ENCODE measurements at regions not wholly inside any gene's neighbourhood (a gene's known extent, or its start where the extent isn't known, plus 50 kb on each side); places are given as distances from the start of the nearest gene placed in this dataset.

GRCh38 chr5:102138243-102138653 is 157.8 kb downstream of the SLCO4C1 start:
- TF ChIP-seq EZH2 (IDR thresholded peaks at IDR 0.05; ENCODE audit: borderline replicate concordance, low read depth, low read length, severe bottlenecking) (no peak), CTCF (IDR thresholded peaks at IDR 0.05; ENCODE audit: borderline replicate concordance, extremely low read depth, low read length, poor library complexity, severe bottlenecking) (no peak)
- Histone ChIP-seq H3K79me2 (ENCODE audit: insufficient read depth, low read length) (no peaks in the 10 kb centered on the region), H3K9me3 (ENCODE audit: insufficient read depth, low read length, severe bottlenecking) (no peaks in the 10 kb centered on the region), H3K36me3 (ENCODE audit: insufficient read depth, low read length) (no peaks in the 10 kb centered on the region), H3K27me3 (ENCODE audit: insufficient read depth, low read length, poor library complexity) (no peaks in the 10 kb centered on the region), H3K27ac (ENCODE audit: low read length) (no peak overlapping the region), H3K4me3 (ENCODE audit: low read depth in 1 of 2, low read length in 2 of 2) (no peak overlapping the region), H4K20me1 (ENCODE audit: insufficient read depth, low read length) (no peaks in the 10 kb centered on the region), H2AFZ (ENCODE audit: low read depth, low read length) (no peak overlapping the region), H3K4me1 (ENCODE audit: insufficient read depth, low read length) (no peaks in the 10 kb centered on the region), H3K9ac (ENCODE audit: low read depth, low read length) (no peak overlapping the region), H3K4me2 (ENCODE audit: insufficient read depth, low read length) (no peak overlapping the region)
- no peak for ATAC-seq (ENCODE audit: insufficient read depth, low read depth)
- DNase-seq, result no peak

GRCh38 chr5:102130890-102131289 is 165.2 kb downstream of the SLCO4C1 start:
- Histone ChIP-seq H2AFZ (ENCODE audit: low read depth, low read length) (no peak overlapping the region), H3K4me2 (ENCODE audit: insufficient read depth, low read length) (no peak overlapping the region), H4K20me1 (ENCODE audit: insufficient read depth, low read length) (no peaks in the 10 kb centered on the region), H3K27me3 (ENCODE audit: insufficient read depth, low read length, poor library complexity) (no peaks in the 10 kb centered on the region), H3K9me3 (ENCODE audit: insufficient read depth, low read length, severe bottlenecking) (no peaks in the 10 kb centered on the region), H3K4me1 (ENCODE audit: insufficient read depth, low read length) (no peaks in the 10 kb centered on the region), H3K9ac (ENCODE audit: low read depth, low read length) (no peak overlapping the region), H3K79me2 (ENCODE audit: insufficient read depth, low read length) (no peaks in the 10 kb centered on the region), H3K27ac (ENCODE audit: low read length) (no peak overlapping the region), H3K4me3 (ENCODE audit: low read depth in 1 of 2, low read length in 2 of 2) (no peak overlapping the region), H3K36me3 (ENCODE audit: insufficient read depth, low read length) (no peaks in the 10 kb centered on the region)
- TF ChIP-seq EZH2 (IDR thresholded peaks at IDR 0.05; ENCODE audit: borderline replicate concordance, low read depth, low read length, severe bottlenecking) (no peak), CTCF (IDR thresholded peaks at IDR 0.05; ENCODE audit: borderline replicate concordance, extremely low read depth, low read length, poor library complexity, severe bottlenecking) (no peak)
- DNase-seq (no peak), ATAC-seq (ENCODE audit: insufficient read depth, low read depth) (no peak)

- Histone ChIP-seq H3K4me2 (ENCODE audit: insufficient read depth, low read length) (no peak overlapping the region), H4K20me1 (ENCODE audit: insufficient read depth, low read length) (no peaks in the 10 kb centered on the region), H3K79me2 (ENCODE audit: insufficient read depth, low read length) (no peaks in the 10 kb centered on the region), H3K9ac (ENCODE audit: low read depth, low read length) (no peak overlapping the region), H3K4me3 (ENCODE audit: low read depth in 1 of 2, low read length in 2 of 2) (no peak overlapping the region), H3K27me3 (ENCODE audit: insufficient read depth, low read length, poor library complexity) (no peaks in the 10 kb centered on the region), H2AFZ (ENCODE audit: low read depth, low read length) (no peak overlapping the region), H3K9me3 (ENCODE audit: insufficient read depth, low read length, severe bottlenecking) (no peaks in the 10 kb centered on the region), H3K4me1 (ENCODE audit: insufficient read depth, low read length) (no peaks in the 10 kb centered on the region), H3K27ac (ENCODE audit: low read length) (no peak overlapping the region), H3K36me3 (ENCODE audit: insufficient read depth, low read length) (no peaks in the 10 kb centered on the region)
- DNase-seq (no peak), ATAC-seq (ENCODE audit: insufficient read depth, low read depth) (no peak)
- TF ChIP-seq EZH2 (IDR thresholded peaks at IDR 0.05; ENCODE audit: borderline replicate concordance, low read depth, low read length, severe bottlenecking), result no peak
- TF ChIP-seq CTCF (IDR thresholded peaks at IDR 0.05; ENCODE audit: borderline replicate concordance, extremely low read depth, low read length, poor library complexity, severe bottlenecking), result no peak
Measured at GRCh38 chr5:102130386-102130785, 165.7 kb downstream of the SLCO4C1 start.

- H4K20me1 ChIP-seq (ENCODE audit: insufficient read depth, low read length), result no peaks in the 10 kb centered on the region
- no peak overlapping the region for H3K4me3 ChIP-seq (ENCODE audit: low read depth in 1 of 2, low read length in 2 of 2)
- DNase-seq (no peak), ATAC-seq (ENCODE audit: insufficient read depth, low read depth) (no peak)
- H3K36me3 ChIP-seq (ENCODE audit: insufficient read depth, low read length), result no peaks in the 10 kb centered on the region
- H3K4me2 ChIP-seq (ENCODE audit: insufficient read depth, low read length), result no peak overlapping the region
- no peak overlapping the region for H3K9ac ChIP-seq (ENCODE audit: low read depth, low read length)
- H3K79me2 ChIP-seq (ENCODE audit: insufficient read depth, low read length), result no peaks in the 10 kb centered on the region
- no peaks in the 10 kb centered on the region for H3K27me3 ChIP-seq (ENCODE audit: insufficient read depth, low read length, poor library complexity)
- no peak overlapping the region for H3K27ac ChIP-seq (ENCODE audit: low read length)
- H3K4me1 ChIP-seq (ENCODE audit: insufficient read depth, low read length), result no peaks in the 10 kb centered on the region
- TF ChIP-seq CTCF (IDR thresholded peaks at IDR 0.05; ENCODE audit: borderline replicate concordance, extremely low read depth, low read length, poor library complexity, severe bottlenecking) (no peak), EZH2 (IDR thresholded peaks at IDR 0.05; ENCODE audit: borderline replicate concordance, low read depth, low read length, severe bottlenecking) (no peak)
- H2AFZ ChIP-seq (ENCODE audit: low read depth, low read length), result no peak overlapping the region
- no peaks in the 10 kb centered on the region for H3K9me3 ChIP-seq (ENCODE audit: insufficient read depth, low read length, severe bottlenecking)
Measured at GRCh38 chr5:102119252-102119651, 176.8 kb downstream of the SLCO4C1 start.

Data from DND-41 (cell line).